ENCODE measurements at regions not wholly inside any gene's neighbourhood (a gene's known extent, or its start where the extent isn't known, plus 50 kb on each side); places are given as distances from the start of the nearest gene placed in this dataset.

DNA sequence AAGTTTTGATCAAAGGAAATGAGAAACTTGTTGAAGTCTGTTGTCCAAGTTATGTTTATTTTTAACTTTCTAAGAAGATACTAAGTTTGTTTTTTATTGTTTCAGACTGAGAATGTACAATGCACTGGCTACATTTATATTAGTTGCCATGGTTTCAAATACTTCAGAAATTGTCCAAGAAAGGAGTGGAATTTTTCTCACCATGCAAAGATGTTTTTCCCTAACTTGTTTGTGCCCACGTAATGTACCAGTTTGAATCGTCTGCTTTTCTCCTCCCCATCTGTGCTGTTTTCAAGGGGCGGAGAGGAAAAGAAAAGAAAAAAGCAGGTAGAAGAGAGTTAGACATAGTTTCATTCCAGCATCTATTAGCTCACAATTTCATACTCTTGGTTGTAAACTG, 407.0 kb downstream of the KCTD16 start:
- peaks cover 0 to 5% (median 3%) of the 10 kb centered on the region in 11 experiments; a peak in 10 of 22 replicates for H3K9me3 ChIP-seq (replicated peaks in 1 of 11)
- H3K4me1 ChIP-seq = no peaks in the 10 kb centered on the region
- H3K27me3 ChIP-seq = no peaks in the 10 kb centered on the region

DNA sequence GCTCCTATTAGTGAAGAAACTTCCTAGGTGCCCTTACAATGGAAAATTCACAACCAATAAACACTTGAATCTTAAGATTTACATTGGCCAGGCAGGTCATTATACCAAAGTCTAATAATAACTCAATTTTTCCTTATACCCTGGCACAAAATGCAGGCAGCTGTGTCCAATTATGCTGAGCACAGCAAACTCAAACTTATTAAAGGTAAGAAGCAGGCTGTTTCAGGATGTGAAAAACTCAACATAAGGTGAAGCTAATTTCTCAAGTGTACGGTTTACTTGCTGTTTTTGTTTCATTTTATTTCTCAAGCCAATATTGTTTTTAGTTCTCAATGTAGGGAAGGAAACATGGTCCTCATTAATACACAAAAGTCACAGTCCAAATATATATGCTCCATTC, 405.1 kb downstream of the KCTD16 start:
- Histone ChIP-seq H3K4me2 (no peak overlapping the region), H4K20me1 (no peaks in the 10 kb centered on the region), H3K36me3 (no peaks in the 10 kb centered on the region), H3K9me3 (replicated peaks in 1 of 11) (peaks cover 0 to 12% (median 5%) of the 10 kb centered on the region in 11 experiments; a peak in 11 of 22 replicates), H3K27ac (no peak overlapping the region), H3K27me3 (no peaks in the 10 kb centered on the region), H3K4me1 (no peaks in the 10 kb centered on the region), H3K9ac (no peak overlapping the region), H3K4me3 (no peak overlapping the region)
- TF ChIP-seq Cebpa-rat (IDR thresholded peaks at IDR 0.05) = no peak

More for the DNA sequence above, 407.0 kb downstream of the KCTD16 start:
- H3K36me3 ChIP-seq = no peaks in the 10 kb centered on the region
- no peak overlapping the region for H3K27ac ChIP-seq
- H3K9ac ChIP-seq = no peak overlapping the region
- no peaks in the 10 kb centered on the region for H4K20me1 ChIP-seq
- H3K4me2 ChIP-seq = no peak overlapping the region
- no peak for TF ChIP-seq Cebpa-rat (IDR thresholded peaks at IDR 0.05)
- H3K4me3 ChIP-seq = no peak overlapping the region

DNA sequence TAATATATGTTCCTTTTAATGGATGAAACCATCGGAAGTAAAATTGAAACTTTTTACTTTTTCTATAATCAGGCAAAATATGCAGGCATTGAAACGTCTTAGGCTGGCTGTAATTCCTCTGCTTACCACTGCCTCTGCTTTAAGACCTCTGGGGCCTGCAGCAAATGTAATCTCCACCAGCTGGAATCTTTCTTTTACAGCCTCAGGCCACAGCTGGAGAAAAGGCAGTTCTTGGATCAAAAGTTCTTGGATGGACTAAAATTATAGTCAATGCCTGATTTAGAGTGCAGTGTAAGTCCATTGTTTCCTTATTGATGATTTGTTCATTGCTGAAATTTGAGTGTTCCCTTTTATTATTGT, 396.7 kb downstream of the KCTD16 start:
- no peak overlapping the region for H3K27ac ChIP-seq
- H3K4me2 ChIP-seq = no peak overlapping the region
- peaks cover 16 to 28% (median 22%) of the 10 kb centered on the region in 11 experiments; a peak in 18 of 22 replicates for H3K9me3 ChIP-seq (replicated peaks in 1 of 11)
- H3K4me1 ChIP-seq = no peaks in the 10 kb centered on the region
- no peaks in the 10 kb centered on the region for H3K27me3 ChIP-seq
- H3K4me3 ChIP-seq = no peak overlapping the region
- H4K20me1 ChIP-seq = no peaks in the 10 kb centered on the region
- H3K36me3 ChIP-seq = no peaks in the 10 kb centered on the region
- TF ChIP-seq Cebpa-rat (IDR thresholded peaks at IDR 0.05) = no peak
- no peak overlapping the region for H3K9ac ChIP-seq

DNA sequence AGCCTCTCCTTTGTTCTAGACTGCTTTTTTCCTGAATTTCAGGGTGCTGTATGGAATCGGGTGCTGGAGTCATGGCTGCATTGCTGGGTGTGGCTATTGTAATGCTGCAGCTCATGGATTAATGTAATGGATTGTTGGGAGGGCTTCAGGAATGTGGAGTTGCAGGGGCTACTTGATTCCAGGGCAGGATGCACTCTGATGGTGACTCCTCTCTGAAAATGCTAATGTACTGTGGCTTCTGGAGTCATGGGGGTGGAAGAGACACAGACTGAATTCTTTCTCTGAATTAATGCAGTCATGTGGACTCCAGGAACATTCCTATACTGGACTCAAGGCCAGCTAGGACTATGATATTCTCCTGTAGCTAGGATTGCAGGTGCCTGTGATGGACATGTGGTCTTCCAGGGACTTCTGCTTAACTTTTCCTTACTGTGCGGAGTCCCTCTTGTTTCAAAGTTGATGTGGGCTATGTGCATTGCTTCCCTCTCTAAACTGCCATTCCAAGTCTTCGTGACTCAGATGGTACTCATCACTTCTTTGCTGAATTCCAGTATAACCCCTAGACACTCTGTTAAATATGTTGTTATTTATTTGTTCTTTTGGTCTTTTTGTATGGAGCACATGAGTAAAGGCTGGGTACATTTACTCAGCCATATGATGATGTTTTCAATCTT, 396.2 kb downstream of the KCTD16 start:
- Histone ChIP-seq H3K4me2 (no peak overlapping the region), H3K9me3 (replicated peaks in 1 of 11) (peaks cover 16 to 28% (median 22%) of the 10 kb centered on the region in 11 experiments; a peak in 18 of 22 replicates), H3K27me3 (no peaks in the 10 kb centered on the region)

DNA sequence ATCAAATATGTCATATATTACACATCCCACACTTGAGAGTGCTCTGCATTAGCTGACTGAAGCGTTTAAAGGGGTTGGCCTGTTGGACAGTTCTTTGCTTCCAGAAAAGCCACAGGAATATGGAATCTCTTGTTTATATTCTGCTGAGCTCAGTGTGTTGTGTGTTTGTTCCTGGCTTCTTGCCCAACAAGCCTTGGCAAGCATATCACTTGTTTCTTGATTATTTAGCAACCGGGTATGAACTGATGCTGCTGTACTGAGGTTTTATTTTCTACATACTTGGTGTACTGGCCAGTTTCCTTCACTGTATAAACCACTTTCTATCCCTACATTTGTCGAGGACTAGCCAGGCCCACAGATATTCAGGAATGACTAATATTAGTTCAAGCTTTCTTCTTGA, 378.9 kb downstream of the KCTD16 start:
- H4K20me1 ChIP-seq = no peaks in the 10 kb centered on the region
- H3K4me3 ChIP-seq = no peak overlapping the region
- no peak overlapping the region for H3K9ac ChIP-seq
- no peak for TF ChIP-seq Cebpa-rat (IDR thresholded peaks at IDR 0.05)
- no peaks in the 10 kb centered on the region for H3K9me3 ChIP-seq (replicated peaks in 1 of 11)
- H3K4me2 ChIP-seq = no peak overlapping the region
- H3K4me1 ChIP-seq = no peaks in the 10 kb centered on the region
- H3K27me3 ChIP-seq = no peaks in the 10 kb centered on the region
- no peak overlapping the region for H3K27ac ChIP-seq
- H3K36me3 ChIP-seq = no peaks in the 10 kb centered on the region

More for the DNA sequence above, 396.2 kb downstream of the KCTD16 start:
- Histone ChIP-seq H3K27ac (no peak overlapping the region), H3K4me3 (no peak overlapping the region), H3K36me3 (no peaks in the 10 kb centered on the region), H3K9ac (no peak overlapping the region), H4K20me1 (no peaks in the 10 kb centered on the region), H3K4me1 (no peaks in the 10 kb centered on the region)
- no peak for TF ChIP-seq Cebpa-rat (IDR thresholded peaks at IDR 0.05)

DNA sequence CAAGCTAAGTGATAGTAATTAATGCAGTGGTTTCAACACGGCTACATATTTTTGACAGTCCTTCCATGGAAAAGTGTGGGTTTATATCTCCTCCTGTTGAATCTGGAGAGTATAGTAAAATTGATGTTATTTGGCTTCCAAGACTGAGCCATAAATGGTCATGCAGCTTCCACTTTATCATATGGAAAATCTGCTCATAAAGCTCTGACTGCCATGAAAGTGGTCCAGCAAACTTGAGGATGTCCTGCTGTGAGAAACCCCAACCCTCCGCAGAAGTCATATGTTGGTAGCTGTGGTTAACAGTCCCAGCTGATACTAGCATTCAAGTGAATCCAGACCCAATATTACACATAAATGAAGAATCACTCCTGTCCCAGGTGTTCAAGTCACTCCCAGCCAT, 378.3 kb downstream of the KCTD16 start:
- H4K20me1 ChIP-seq = no peaks in the 10 kb centered on the region
- H3K4me1 ChIP-seq = no peaks in the 10 kb centered on the region
- H3K36me3 ChIP-seq = no peaks in the 10 kb centered on the region
- H3K4me2 ChIP-seq = no peak overlapping the region
- H3K9ac ChIP-seq = no peak overlapping the region
- H3K9me3 ChIP-seq (replicated peaks in 1 of 11) = no peaks in the 10 kb centered on the region
- no peak overlapping the region for H3K27ac ChIP-seq
- TF ChIP-seq Cebpa-rat (IDR thresholded peaks at IDR 0.05) = no peak
- H3K27me3 ChIP-seq = no peaks in the 10 kb centered on the region
- H3K4me3 ChIP-seq = no peak overlapping the region

DNA sequence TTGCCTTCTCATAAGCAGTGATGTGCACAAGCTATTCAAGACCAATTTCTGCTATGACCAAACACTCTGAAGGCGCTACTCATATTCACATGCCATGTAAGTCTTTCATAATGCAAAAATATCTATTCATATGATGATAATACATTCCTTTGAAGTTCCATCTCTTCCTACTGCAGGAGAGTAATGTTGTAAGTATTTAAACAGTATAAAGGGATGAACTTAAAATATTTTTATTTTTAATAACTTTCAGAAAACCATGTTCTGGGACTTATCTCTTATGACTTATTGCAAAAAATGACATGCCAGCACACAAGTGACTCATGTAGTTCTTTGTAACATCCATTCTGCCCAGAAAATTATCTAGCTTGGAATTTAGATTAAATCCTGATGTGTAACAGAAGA, 376.4 kb downstream of the KCTD16 start:
- Histone ChIP-seq H3K27ac (no peak overlapping the region), H3K9me3 (replicated peaks in 1 of 11) (no peaks in the 10 kb centered on the region)
- TF ChIP-seq Cebpa-rat (IDR thresholded peaks at IDR 0.05) = no peak

DNA sequence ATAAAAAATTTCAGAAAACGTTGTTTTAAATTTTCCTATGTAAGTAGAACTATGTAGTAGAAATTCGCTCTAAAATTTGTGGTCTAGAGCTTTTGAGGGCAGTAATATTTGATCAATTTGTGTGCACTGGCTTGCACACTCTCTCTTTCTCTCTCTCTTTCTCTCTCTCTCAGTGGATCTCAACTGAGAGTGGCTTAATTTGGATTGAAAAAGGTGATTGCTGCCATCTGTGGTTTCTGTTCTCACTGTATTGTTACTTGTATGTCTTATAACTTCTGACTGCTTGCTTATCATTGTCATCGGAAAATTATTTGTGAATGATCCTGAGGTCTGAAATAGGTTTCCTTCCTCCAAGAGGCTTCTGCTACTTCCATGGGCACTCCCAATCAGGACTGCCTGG, 368.2 kb downstream of the KCTD16 start:
- Histone ChIP-seq H3K4me1 (no peaks in the 10 kb centered on the region), H3K4me2 (no peak overlapping the region), H3K27me3 (no peaks in the 10 kb centered on the region), H3K27ac (no peak overlapping the region), H4K20me1 (no peaks in the 10 kb centered on the region), H3K9ac (no peak overlapping the region), H3K9me3 (replicated peaks in 1 of 11) (peaks cover 0 to 14% (median 4%) of the 10 kb centered on the region in 11 experiments; a peak in 6 of 22 replicates), H3K36me3 (no peaks in the 10 kb centered on the region), H3K4me3 (no peak overlapping the region)
- TF ChIP-seq Cebpa-rat (IDR thresholded peaks at IDR 0.05) = no peak

More for the DNA sequence above, 376.4 kb downstream of the KCTD16 start:
- no peak overlapping the region for H3K4me3 ChIP-seq
- no peak overlapping the region for H3K9ac ChIP-seq
- no peaks in the 10 kb centered on the region for H3K36me3 ChIP-seq
- H3K4me2 ChIP-seq = no peak overlapping the region
- no peaks in the 10 kb centered on the region for H3K27me3 ChIP-seq
- no peaks in the 10 kb centered on the region for H3K4me1 ChIP-seq
- no peaks in the 10 kb centered on the region for H4K20me1 ChIP-seq

Measured in BLaER1 treated with 17β-estradiol and CSF1 and Interleukin-3, amounts not matched to agents 10 nM and 100 nM (cell line).